ENCODE measurements at regions not wholly inside any gene's neighbourhood (a gene's known extent, or its start where the extent isn't known, plus 50 kb on each side); places are given as distances from the start of the nearest gene placed in this dataset.
"Not testable (repeated sequence)": the region's sequence is repeated elsewhere in the genome, so short reads cannot be mapped to it uniquely, and the experiment has no call there.

- no peak for DNase-seq (ENCODE audit: low read depth)
These were observed 1338.0 kb upstream of the EYS start for GRCh38 chr6:67045076-67045475.

DNA sequence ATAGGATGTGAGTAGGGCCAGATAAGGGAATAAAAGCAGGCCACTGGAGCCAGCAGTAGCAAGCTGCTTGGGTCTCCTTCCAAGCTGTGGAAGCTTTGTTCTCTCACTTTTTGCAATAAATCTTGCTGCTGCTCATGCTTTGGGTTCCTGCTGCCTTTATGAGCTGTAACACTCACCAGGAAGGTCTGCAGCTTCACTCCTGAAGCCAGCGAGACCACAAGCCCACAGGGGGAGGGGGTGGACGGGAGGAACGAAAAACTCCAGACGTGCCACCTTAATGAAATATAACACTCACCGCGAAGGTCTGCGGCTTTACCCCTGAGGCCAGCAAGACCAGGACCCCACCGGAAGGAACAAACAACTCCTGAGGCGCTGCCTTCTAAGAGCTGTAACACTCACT lies 1324.4 kb upstream of the EYS start:
- DNase-seq (ENCODE audit: low read depth), result no peak

DNA sequence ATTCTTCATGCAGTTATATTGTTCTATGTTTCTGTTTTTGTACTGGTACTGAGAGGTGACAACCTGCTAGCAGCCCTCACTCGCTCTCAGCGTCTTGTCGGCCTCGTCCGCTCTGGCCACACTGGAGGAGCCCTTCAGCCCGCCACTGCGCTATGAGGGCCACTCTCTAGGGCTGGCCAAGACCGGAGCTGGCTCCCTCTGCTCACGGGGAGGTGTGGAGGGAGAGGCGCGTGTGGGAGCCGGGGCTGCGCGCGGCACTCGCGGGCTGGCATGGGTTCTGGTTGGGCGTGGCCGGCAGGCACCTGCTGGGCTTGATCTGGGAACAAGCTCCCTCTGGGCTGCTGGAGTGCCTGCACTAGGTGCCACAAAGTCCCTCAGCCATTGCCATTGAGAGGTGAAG lies 1323.8 kb upstream of the EYS start:
- no peak for DNase-seq (ENCODE audit: low read depth)

GRCh38 chr6:67016921-67017460 lies 1310.0 kb upstream of the EYS start:
- no peak for DNase-seq (ENCODE audit: low read depth)

GRCh38 chr6:67011441-67011840 lies 1304.4 kb upstream of the EYS start:
- DNase-seq (ENCODE audit: low read depth), result no peak

GRCh38 chr6:67009818-67010217 lies 1302.8 kb upstream of the EYS start:
- no peak for DNase-seq (ENCODE audit: low read depth)

- no peak for DNase-seq (ENCODE audit: low read depth)
These were observed 1296.8 kb upstream of the EYS start for GRCh38 chr6:67003844-67004243.

DNA sequence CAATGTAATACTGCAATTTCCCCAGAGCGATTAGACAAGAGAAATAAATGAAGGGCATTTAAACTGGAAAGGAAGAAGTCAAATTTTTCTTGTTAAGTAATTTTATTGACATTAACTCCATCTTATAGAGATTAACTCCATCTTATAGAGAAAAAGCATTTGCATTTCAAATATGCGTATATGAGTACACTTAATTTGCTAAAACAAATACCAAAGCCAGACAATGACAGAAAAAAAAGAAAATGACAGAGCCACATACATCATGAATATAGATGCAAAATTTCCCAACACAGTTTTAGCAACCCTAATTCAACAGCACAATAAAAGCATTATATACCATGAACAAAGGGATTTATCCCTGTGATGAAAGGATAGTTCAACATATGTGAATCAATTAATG lies 1293.1 kb upstream of the EYS start:
- DNase-seq (ENCODE audit: low read depth), result no peak

GRCh38 chr6:66997579-66997978 lies 1290.6 kb upstream of the EYS start:
- not testable (repeated sequence) for DNase-seq (ENCODE audit: low read depth)

DNA sequence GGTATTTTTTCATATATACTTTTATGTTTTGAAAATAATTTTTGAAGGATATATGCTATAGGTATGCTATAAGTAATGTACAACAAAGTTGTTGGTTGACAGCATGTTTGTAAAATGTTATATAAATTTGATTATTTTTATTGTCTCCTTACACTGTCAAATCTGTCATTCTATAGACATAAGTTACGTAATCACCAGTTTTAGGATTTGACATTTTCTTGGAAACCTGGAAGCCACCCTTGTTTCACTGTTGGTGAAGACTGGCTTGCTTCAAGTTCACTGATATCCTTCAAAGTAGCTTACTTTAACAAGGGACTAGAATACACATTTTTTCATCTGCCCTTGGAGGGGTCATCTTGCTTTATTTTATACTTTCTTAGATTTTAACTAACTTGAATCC lies 1288.6 kb upstream of the EYS start:
- no peak for DNase-seq (ENCODE audit: low read depth)

DNA sequence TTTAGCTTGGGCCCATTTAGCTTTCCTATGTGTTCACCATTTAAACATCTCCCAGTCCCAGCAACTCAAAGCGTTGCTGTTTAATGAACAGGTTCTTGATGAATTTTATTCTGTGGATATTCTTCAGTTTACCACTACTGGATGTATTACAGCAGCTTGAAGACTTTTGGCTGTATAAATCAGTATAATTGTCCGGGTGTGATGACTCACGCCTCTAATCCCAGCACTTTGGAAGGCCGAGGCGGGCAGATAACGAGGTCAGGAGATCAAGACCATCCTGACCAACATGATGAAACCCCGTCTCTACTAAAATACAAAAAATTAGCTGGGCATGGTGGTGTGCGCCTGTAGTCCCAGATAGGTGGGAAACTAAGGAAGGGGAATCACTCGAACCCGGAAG lies 1286.7 kb upstream of the EYS start:
- not testable (repeated sequence) for DNase-seq (ENCODE audit: low read depth)

DNA sequence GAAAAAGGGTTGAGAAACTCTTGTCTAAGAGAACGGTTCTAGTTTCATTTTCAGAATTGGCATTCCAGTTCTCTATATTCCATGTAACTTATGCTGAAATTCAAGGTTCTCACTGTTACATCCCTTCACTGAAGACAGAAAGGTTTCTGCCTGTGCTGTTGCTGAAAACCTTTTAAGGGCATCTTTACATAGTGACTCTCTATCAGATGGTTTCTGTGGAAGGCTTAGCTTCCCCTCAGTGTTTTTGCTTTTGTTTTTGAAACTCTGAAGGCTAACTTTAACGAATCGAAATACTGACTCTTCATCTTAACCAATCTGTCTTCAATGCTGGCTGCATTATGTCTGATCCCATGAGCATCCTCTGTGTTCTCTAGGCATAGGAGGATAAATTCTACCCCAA lies 1286.2 kb upstream of the EYS start:
- no peak for DNase-seq (ENCODE audit: low read depth)

- no peak for DNase-seq (ENCODE audit: low read depth)
These were observed 1285.6 kb upstream of the EYS start for GRCh38 chr6:66992660-66993059.

- DNase-seq (ENCODE audit: low read depth), result no peak
These were observed 1279.9 kb upstream of the EYS start for GRCh38 chr6:66986940-66987339.

- no peak for DNase-seq (ENCODE audit: low read depth)
These were observed 1278.8 kb upstream of the EYS start for GRCh38 chr6:66985816-66986215.

DNA sequence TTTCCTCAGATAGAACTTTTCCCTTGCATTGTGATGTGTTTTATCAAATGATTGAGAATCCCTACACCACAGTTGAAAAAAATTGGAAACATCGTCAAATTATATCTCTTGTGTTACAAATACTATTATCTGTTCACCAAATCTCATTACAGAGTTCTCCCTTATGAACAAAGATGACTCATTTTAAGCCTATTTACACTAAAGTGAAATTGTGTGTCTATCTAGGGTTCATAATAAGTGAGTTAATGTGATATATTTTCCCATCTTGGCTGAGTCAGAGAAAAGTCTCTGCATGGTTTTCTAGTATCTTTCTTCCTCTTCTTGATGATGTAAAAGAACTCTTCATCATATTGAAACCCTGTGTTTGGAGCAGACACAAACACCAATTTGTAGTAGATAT lies 1263.3 kb upstream of the EYS start:
- DNase-seq (ENCODE audit: low read depth), result no peak

- no peak for DNase-seq (ENCODE audit: low read depth)
These were observed 1258.2 kb upstream of the EYS start for GRCh38 chr6:66965227-66965626.

DNA sequence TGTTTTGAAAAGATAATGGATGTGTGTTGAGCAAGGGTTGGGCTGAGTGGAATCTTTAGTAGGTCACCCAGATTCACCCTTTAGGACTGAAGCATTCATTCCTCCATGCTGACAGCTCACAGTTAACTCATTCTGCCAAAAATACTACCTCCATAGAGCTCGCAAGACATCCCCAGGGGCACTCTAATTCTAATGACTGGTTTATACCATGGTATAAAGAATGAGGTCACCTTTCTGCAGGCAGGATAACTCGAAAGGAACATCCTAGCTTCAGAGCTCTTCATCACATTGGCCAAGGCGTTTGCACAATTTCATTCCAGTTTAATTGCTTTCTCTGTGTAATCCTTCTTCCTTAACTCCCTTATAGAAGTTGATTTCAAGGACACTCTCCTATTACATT lies 1257.2 kb upstream of the EYS start:
- DNase-seq (ENCODE audit: low read depth), result no peak

DNA sequence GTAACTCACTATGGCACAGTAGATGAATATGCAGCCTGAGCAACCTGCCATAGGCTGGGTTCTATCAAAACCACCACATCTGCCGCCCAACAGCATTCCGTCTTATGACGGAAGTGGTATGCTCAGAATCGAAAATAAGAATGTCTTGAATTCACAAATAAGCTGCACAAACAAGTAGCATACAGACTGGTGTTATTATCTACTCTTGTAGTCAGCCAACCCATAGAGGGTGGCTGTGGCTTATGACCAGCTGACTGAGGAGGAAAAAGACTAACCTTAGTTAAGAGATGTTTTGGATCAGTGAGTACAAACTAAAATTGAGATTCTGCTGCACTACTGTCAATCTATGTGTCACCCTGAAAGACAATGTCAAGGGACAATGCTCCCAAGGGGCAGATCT lies 1255.1 kb upstream of the EYS start:
- DNase-seq (ENCODE audit: low read depth), result no peak

- no peak for DNase-seq (ENCODE audit: low read depth)
These were observed 1254.2 kb upstream of the EYS start for GRCh38 chr6:66961191-66961590.

GRCh38 chr6:66949191-66949661 lies 1242.2 kb upstream of the EYS start:
- DNase-seq (ENCODE audit: low read depth), result no peak

DNA sequence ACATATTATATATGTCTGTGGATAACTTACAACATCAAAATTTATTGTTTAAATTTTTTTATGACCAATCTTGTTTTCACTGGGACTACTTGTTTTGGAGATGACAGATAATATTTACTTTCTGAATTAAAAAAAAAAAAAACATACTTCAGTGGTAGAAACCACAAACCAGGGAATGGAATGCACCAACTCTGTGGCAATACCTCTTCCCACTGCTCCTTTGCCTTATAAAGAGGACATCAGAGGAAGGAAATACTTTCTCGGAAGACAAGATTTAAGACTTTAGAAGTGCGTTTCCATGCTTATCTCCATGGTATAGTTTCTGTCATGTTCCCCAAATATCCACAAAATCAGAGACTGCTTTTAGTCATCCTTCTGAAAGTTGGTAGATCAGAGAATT lies 1241.1 kb upstream of the EYS start:
- DNase-seq (ENCODE audit: low read depth), result no peak

DNA sequence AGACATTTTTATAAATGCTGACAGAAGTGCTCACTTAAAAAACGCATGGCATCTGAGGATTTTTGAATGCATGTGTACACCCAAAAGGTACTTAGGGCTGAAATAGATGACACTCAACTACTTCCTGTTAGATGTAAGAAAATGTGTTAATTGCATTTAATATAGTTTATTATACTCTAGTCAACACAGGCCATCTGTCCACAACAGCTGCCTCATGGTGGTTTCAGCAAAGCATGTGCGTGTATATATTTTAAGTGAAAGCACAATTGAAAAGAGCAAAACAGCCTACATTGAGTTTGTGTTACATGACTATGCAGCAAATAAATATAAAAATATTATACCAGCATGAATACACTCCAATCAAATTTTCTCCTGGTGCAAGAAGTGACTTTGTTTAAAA lies 1233.0 kb upstream of the EYS start:
- DNase-seq (ENCODE audit: low read depth), result no peak

DNA sequence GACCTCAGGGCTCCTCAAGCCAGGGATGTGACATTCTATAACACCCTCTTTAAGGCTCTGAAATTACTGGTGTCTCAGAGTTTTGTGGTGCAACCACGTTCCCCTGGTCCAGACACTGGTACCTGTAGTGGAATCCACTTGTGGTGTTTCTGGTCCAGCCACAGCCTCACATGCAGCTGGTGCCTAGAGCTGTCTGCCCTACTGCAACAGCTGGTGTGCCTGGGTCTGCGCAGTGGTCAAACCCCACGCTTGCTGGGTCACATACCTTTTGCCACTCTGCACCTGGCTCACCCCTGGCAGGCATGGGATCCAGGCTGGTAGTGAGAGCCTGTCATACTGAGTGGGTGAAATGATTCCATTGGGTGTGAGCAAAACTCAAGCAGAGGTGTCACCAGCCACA lies 1230.2 kb upstream of the EYS start:
- no peak for DNase-seq (ENCODE audit: low read depth)

DNA sequence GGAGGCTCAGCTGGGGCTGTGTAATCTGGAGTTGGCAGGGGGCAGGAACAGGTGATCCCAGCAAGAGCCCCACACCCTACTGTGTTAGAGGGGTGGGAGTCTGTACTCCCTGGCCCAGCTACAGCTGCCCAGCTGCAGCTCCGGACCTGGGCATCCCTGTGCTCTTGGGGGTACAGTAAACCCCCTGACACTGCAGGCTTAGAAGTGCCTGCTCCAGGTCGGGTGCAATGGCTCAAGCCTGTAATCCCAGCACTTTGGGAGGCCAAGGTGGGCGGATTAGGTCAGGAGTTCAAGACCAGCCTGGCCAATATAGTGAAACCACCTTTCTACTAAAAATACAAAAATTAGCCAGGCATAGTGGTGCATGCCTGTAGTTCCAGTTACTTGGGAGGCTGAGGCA lies 1228.6 kb upstream of the EYS start:
- no peak for DNase-seq (ENCODE audit: low read depth)
